Trophoblast cell (in vitro differentiated cells and primary cell): ENCODE measurements at regions not wholly inside any gene's neighbourhood (a gene's known extent, or its start where the extent isn't known, plus 50 kb on each side); places are given as distances from the start of the nearest gene placed in this dataset.

Experiments
- DNase-seq, 2 donors: peaks; one replicate each; pipeline ENCODE4 v3.0.0-alpha.2; 2016
- H2AFZ ChIP-seq: 2 replicates; pipeline ENCODE4 v1.6.1; 2013; ENCODE audit warnings: low read length, moderate library complexity, mild to moderate bottlenecking; ENCODE audit not compliant: insufficient read depth, poor library complexity
- H2AK5ac ChIP-seq: 2 replicates; pipeline ENCODE4 v1.6.1; 2013; ENCODE audit warnings: mild to moderate bottlenecking, low read length
- H2BK120ac ChIP-seq: 2 replicates; pipeline ENCODE4 v1.6.1; 2013; ENCODE audit warnings: low read length, mild to moderate bottlenecking, moderate library complexity; ENCODE audit not compliant: insufficient read depth, poor library complexity
- H2BK12ac ChIP-seq: 2 replicates; pipeline ENCODE4 v1.6.1; 2013; ENCODE audit warnings: mild to moderate bottlenecking, low read length, moderate library complexity
- H2BK5ac ChIP-seq: 2 replicates; pipeline ENCODE4 v1.6.1; 2013; ENCODE audit warnings: low read length, low read depth, moderate library complexity, mild to moderate bottlenecking; ENCODE audit not compliant: poor library complexity
- H3K14ac ChIP-seq: 2 replicates; pipeline ENCODE4 v1.6.1; 2013; ENCODE audit warnings: mild to moderate bottlenecking, low read length
- H3K18ac ChIP-seq: 2 replicates; pipeline ENCODE4 v1.6.1; 2013; ENCODE audit warnings: mild to moderate bottlenecking, low read length
- H3K23ac ChIP-seq: 2 replicates; pipeline ENCODE4 v1.6.1; 2013; ENCODE audit warnings: low read length
- H3K27ac ChIP-seq: 2 replicates; pipeline ENCODE4 v1.5.1; 2013; ENCODE audit warnings: low read depth, mild to moderate bottlenecking, inconsistent platforms, low read length, moderate library complexity
- H3K27me3 ChIP-seq: 2 replicates; pipeline ENCODE4 v1.6.1; 2013; ENCODE audit warnings: inconsistent platforms, mild to moderate bottlenecking, low read length, moderate library complexity; ENCODE audit not compliant: insufficient read depth
- H3K36me3 ChIP-seq, 2 experiments: 1 replicate in 1 of 2; 2 replicates in 1 of 2; pipeline ENCODE4 v1.6.1; 2013; ENCODE audit warnings: low read length in 2 of 2, mild to moderate bottlenecking in 2 of 2, moderate library complexity in 1 of 2; ENCODE audit not compliant: insufficient read depth in 2 of 2, control insufficient read depth in 1 of 2
- H3K4ac ChIP-seq: 2 replicates; pipeline ENCODE4 v1.6.1; 2013; ENCODE audit warnings: low read depth, mild to moderate bottlenecking, low read length, moderate library complexity
- H3K4me1 ChIP-seq, 2 experiments: 1 replicate in 1 of 2; 2 replicates in 1 of 2; pipeline ENCODE4 v1.6.1; 2013; ENCODE audit warnings: low read length in 2 of 2, mild to moderate bottlenecking in 2 of 2, moderate library complexity in 1 of 2; ENCODE audit not compliant: insufficient read depth in 2 of 2, control insufficient read depth in 1 of 2
- H3K4me2 ChIP-seq: 2 replicates; pipeline ENCODE4 v1.6.1; 2013; ENCODE audit warnings: inconsistent platforms, mild to moderate bottlenecking, low read length, moderate library complexity
- H3K4me3 ChIP-seq: 2 replicates; pipeline ENCODE4 v1.5.1; 2013; ENCODE audit warnings: mild to moderate bottlenecking, low read depth, low read length, inconsistent platforms
- H3K79me1 ChIP-seq: one replicate; pipeline ENCODE4 v1.6.1; 2013; ENCODE audit warnings: low read length
- H3K79me2 ChIP-seq: 2 replicates; pipeline ENCODE4 v1.6.1; 2013; ENCODE audit warnings: low read length, mild to moderate bottlenecking; ENCODE audit not compliant: control insufficient read depth, insufficient read depth, poor library complexity
- H3K9ac ChIP-seq: 2 replicates; pipeline ENCODE4 v1.6.1; 2013; ENCODE audit warnings: mild to moderate bottlenecking, low read length
- H3K9me3 ChIP-seq: 2 replicates; pipeline ENCODE4 v1.6.1; 2013; ENCODE audit warnings: low read depth, mild to moderate bottlenecking, control low read depth, inconsistent platforms, low read length; ENCODE audit not compliant: insufficient read depth
- H4K12ac ChIP-seq: 2 replicates; pipeline ENCODE4 v1.6.1; 2013; ENCODE audit warnings: low read depth, mild to moderate bottlenecking, low read length, moderate library complexity
- H4K8ac ChIP-seq: 2 replicates; pipeline ENCODE4 v1.6.1; 2013; ENCODE audit warnings: low read depth, mild to moderate bottlenecking, low read length, moderate library complexity
- H4K91ac ChIP-seq: one replicate; pipeline ENCODE4 v1.6.1; 2013; ENCODE audit warnings: low read depth, mild to moderate bottlenecking, low read length, moderate library complexity
- WGBS: extraction: QIAGEN DNeasy Blood & Tissue Kit; methylation state at CpG from one replicate; pipeline ENCODE4 v1.1.7; 2013; ENCODE audit warnings: missing lambda C conversion rate; ENCODE audit not compliant: insufficient read length, insufficient coverage; ENCODE audit errors: extremely low coverage; 5-methylcytosine and 5-hydroxymethylcytosine counted together

GRCh38 chr2:81136296-81136695 lies 831.7 kb upstream of the LRRTM1 start:
- no peak overlapping the region for H4K12ac ChIP-seq
- H2AFZ ChIP-seq, result no peak overlapping the region
- no peak overlapping the region for H2BK12ac ChIP-seq
- H3K9ac ChIP-seq, result no peak overlapping the region
- H3K79me1 ChIP-seq, result no peaks in the 10 kb centered on the region
- no peaks in the 10 kb centered on the region for H3K9me3 ChIP-seq
- H2BK120ac ChIP-seq, result no peak overlapping the region
- H4K91ac ChIP-seq, result no peak overlapping the region
- no peak overlapping the region for H4K8ac ChIP-seq
- no peak overlapping the region for H3K27ac ChIP-seq
- H3K4ac ChIP-seq, result no peak overlapping the region
- no peak overlapping the region for H3K18ac ChIP-seq
- H3K4me2 ChIP-seq, result no peak overlapping the region
- no peak overlapping the region for H2BK5ac ChIP-seq
- no peaks in the 10 kb centered on the region for H3K27me3 ChIP-seq
- no peaks in the 10 kb centered on the region for H3K4me1 ChIP-seq
- no peaks in the 10 kb centered on the region for H3K36me3 ChIP-seq
- no peak overlapping the region for H3K14ac ChIP-seq
- no peaks in the 10 kb centered on the region for H3K79me2 ChIP-seq
- DNase-seq, result no peak
- H3K4me3 ChIP-seq, result no peak overlapping the region
- no peak overlapping the region for H3K23ac ChIP-seq
- H2AK5ac ChIP-seq, result no peak overlapping the region

- no peak overlapping the region for H3K23ac ChIP-seq
- no peaks in the 10 kb centered on the region for H3K79me1 ChIP-seq
- WGBS, result no CpG with 5 or more reads among the region's 1 CpG
- no peak overlapping the region for H4K8ac ChIP-seq
- no peak overlapping the region for H3K18ac ChIP-seq
- H4K91ac ChIP-seq, result no peak overlapping the region
- no peaks in the 10 kb centered on the region for H3K4me1 ChIP-seq
- H3K4ac ChIP-seq, result no peak overlapping the region
- no peak overlapping the region for H3K4me3 ChIP-seq
- DNase-seq, result no peak
- no peaks in the 10 kb centered on the region for H3K36me3 ChIP-seq
- no peak overlapping the region for H2AFZ ChIP-seq
- H4K12ac ChIP-seq, result no peak overlapping the region
- no peak overlapping the region for H2BK120ac ChIP-seq
- no peak overlapping the region for H2BK5ac ChIP-seq
- no peaks in the 10 kb centered on the region for H3K9me3 ChIP-seq
- no peaks in the 10 kb centered on the region for H3K79me2 ChIP-seq
- H3K9ac ChIP-seq, result no peak overlapping the region
- no peak overlapping the region for H3K27ac ChIP-seq
- H3K4me2 ChIP-seq, result no peak overlapping the region
- no peak overlapping the region for H2BK12ac ChIP-seq
- H2AK5ac ChIP-seq, result no peak overlapping the region
- no peak overlapping the region for H3K14ac ChIP-seq
- no peaks in the 10 kb centered on the region for H3K27me3 ChIP-seq
Measured at GRCh38 chr2:81097361-81097760, 792.8 kb upstream of the LRRTM1 start.

- H3K14ac ChIP-seq, result no peak overlapping the region
- H3K36me3 ChIP-seq, result no peaks in the 10 kb centered on the region
- H2BK120ac ChIP-seq, result no peak overlapping the region
- no peaks in the 10 kb centered on the region for H3K79me1 ChIP-seq
- no peak overlapping the region for H3K9ac ChIP-seq
- no peak for DNase-seq
- H4K12ac ChIP-seq, result no peak overlapping the region
- no peaks in the 10 kb centered on the region for H3K9me3 ChIP-seq
- H3K4me2 ChIP-seq, result no peak overlapping the region
- no peak overlapping the region for H3K4me3 ChIP-seq
- H3K18ac ChIP-seq, result no peak overlapping the region
- no peaks in the 10 kb centered on the region for H3K79me2 ChIP-seq
- no peak overlapping the region for H2BK12ac ChIP-seq
- H2AFZ ChIP-seq, result no peak overlapping the region
- H4K8ac ChIP-seq, result no peak overlapping the region
- H4K91ac ChIP-seq, result no peak overlapping the region
- no peak overlapping the region for H3K27ac ChIP-seq
- no peak overlapping the region for H2BK5ac ChIP-seq
- no peak overlapping the region for H3K23ac ChIP-seq
- no peak overlapping the region for H2AK5ac ChIP-seq
- no peaks in the 10 kb centered on the region for H3K27me3 ChIP-seq
- H3K4ac ChIP-seq, result no peak overlapping the region
- no peaks in the 10 kb centered on the region for H3K4me1 ChIP-seq
Measured at GRCh38 chr2:81093031-81093430, 788.5 kb upstream of the LRRTM1 start.

GRCh38 chr2:81087646-81088045 lies 783.1 kb upstream of the LRRTM1 start:
- Histone ChIP-seq H3K36me3 (no peaks in the 10 kb centered on the region), H4K8ac (no peak overlapping the region), H3K4me1 (no peaks in the 10 kb centered on the region), H3K27me3 (no peaks in the 10 kb centered on the region), H3K18ac (no peak overlapping the region), H4K12ac (no peak overlapping the region), H2AFZ (no peak overlapping the region), H2BK5ac (no peak overlapping the region), H3K79me1 (no peaks in the 10 kb centered on the region), H3K4ac (no peak overlapping the region), H3K4me3 (no peak overlapping the region), H2AK5ac (no peak overlapping the region), H3K9me3 (no peaks in the 10 kb centered on the region), H2BK12ac (no peak overlapping the region), H2BK120ac (no peak overlapping the region), H3K27ac (no peak overlapping the region), H3K9ac (no peak overlapping the region), H3K4me2 (no peak overlapping the region), H3K79me2 (no peaks in the 10 kb centered on the region), H4K91ac (no peak overlapping the region), H3K14ac (no peak overlapping the region), H3K23ac (no peak overlapping the region)
- WGBS, result no CpG with 5 or more reads among the region's 3 CpGs
- peak in 1 of 2 donors; percentile 0 for DNase-seq

GRCh38 chr2:81084101-81084500 lies 779.5 kb upstream of the LRRTM1 start:
- DNase-seq, result no peak
- Histone ChIP-seq H2BK120ac (no peak overlapping the region), H3K4me2 (no peak overlapping the region), H2BK5ac (no peak overlapping the region), H3K79me1 (no peaks in the 10 kb centered on the region), H3K9ac (no peak overlapping the region), H3K27ac (no peak overlapping the region), H3K23ac (no peak overlapping the region), H3K79me2 (no peaks in the 10 kb centered on the region), H3K4me1 (no peaks in the 10 kb centered on the region), H3K36me3 (no peaks in the 10 kb centered on the region), H3K4ac (no peak overlapping the region), H2BK12ac (no peak overlapping the region), H2AFZ (no peak overlapping the region), H3K27me3 (no peaks in the 10 kb centered on the region), H4K8ac (no peak overlapping the region), H4K91ac (no peak overlapping the region), H3K18ac (no peak overlapping the region), H3K4me3 (no peak overlapping the region), H3K14ac (no peak overlapping the region), H3K9me3 (no peaks in the 10 kb centered on the region), H2AK5ac (no peak overlapping the region), H4K12ac (no peak overlapping the region)
- no CpG with 5 or more reads among the region's 1 CpG for WGBS
